ENCODE measurements at regions not wholly inside any gene's neighbourhood (a gene's known extent, or its start where the extent isn't known, plus 50 kb on each side); places are given as distances from the start of the nearest gene placed in this dataset.

GRCh38 chr3:115470254-115470653, 153.1 kb upstream of the GAP43 start:
- DNase-seq (ENCODE audit: low read depth), result no peak

- DNase-seq (ENCODE audit: low read depth), result no peak
Measured at GRCh38 chr3:115475178-115476041, 147.9 kb upstream of the GAP43 start.

GRCh38 chr3:115476472-115476871, 146.8 kb upstream of the GAP43 start:
- DNase-seq (ENCODE audit: low read depth), result no peak

GRCh38 chr3:115478359-115478758, 145.0 kb upstream of the GAP43 start:
- DNase-seq (ENCODE audit: low read depth), result no peak

- no peak for DNase-seq (ENCODE audit: low read depth)
Measured at GRCh38 chr3:115486880-115487279, 136.4 kb upstream of the GAP43 start.

- DNase-seq (ENCODE audit: low read depth), result no peak
Measured at GRCh38 chr3:115487968-115488367, 135.3 kb upstream of the GAP43 start.

GRCh38 chr3:115488409-115488808, 134.9 kb upstream of the GAP43 start:
- DNase-seq (ENCODE audit: low read depth), result no peak

- DNase-seq (ENCODE audit: low read depth), result no peak
Measured at GRCh38 chr3:115494826-115495225, 128.5 kb upstream of the GAP43 start.

- DNase-seq (ENCODE audit: low read depth), result no peak
Measured at GRCh38 chr3:115498421-115498820, 124.9 kb upstream of the GAP43 start.

- DNase-seq (ENCODE audit: low read depth), result no peak
Measured at GRCh38 chr3:115498898-115499297, 124.4 kb upstream of the GAP43 start.

GRCh38 chr3:115499666-115500065, 123.6 kb upstream of the GAP43 start:
- no peak for DNase-seq (ENCODE audit: low read depth)

- no peak for DNase-seq (ENCODE audit: low read depth)
Measured at GRCh38 chr3:115500795-115501194, 122.5 kb upstream of the GAP43 start.

GRCh38 chr3:115502128-115502527, 121.2 kb upstream of the GAP43 start:
- no peak for DNase-seq (ENCODE audit: low read depth)

- no peak for DNase-seq (ENCODE audit: low read depth)
Measured at GRCh38 chr3:115503394-115503793, 119.9 kb upstream of the GAP43 start.

GRCh38 chr3:115508562-115508961, 114.7 kb upstream of the GAP43 start:
- DNase-seq (ENCODE audit: low read depth), result no peak

GRCh38 chr3:115512565-115513415, 110.5 kb upstream of the GAP43 start:
- DNase-seq (ENCODE audit: low read depth), result peak; percentile 43

- no peak for DNase-seq (ENCODE audit: low read depth)
Measured at GRCh38 chr3:115513416-115513800, 109.9 kb upstream of the GAP43 start.

GRCh38 chr3:115517457-115518050, 105.8 kb upstream of the GAP43 start:
- no peak for DNase-seq (ENCODE audit: low read depth)

GRCh38 chr3:115518100-115518852, 105.0 kb upstream of the GAP43 start:
- peak; percentile 53 for DNase-seq (ENCODE audit: low read depth)

GRCh38 chr3:115520241-115520640, 103.1 kb upstream of the GAP43 start:
- no peak for DNase-seq (ENCODE audit: low read depth)

GRCh38 chr3:115520651-115521245, 102.6 kb upstream of the GAP43 start:
- no peak for DNase-seq (ENCODE audit: low read depth)

- DNase-seq (ENCODE audit: low read depth), result no peak
Measured at GRCh38 chr3:115523458-115523857, 99.9 kb upstream of the GAP43 start.

Data from ELR (cell line).